Lung microvascular endothelial cell (primary cell): ENCODE measurements at regions not wholly inside any gene's neighbourhood (a gene's known extent, or its start where the extent isn't known, plus 50 kb on each side); places are given as distances from the start of the nearest gene placed in this dataset.
"Not testable (repeated sequence)": the region's sequence is repeated elsewhere in the genome, so short reads cannot be mapped to it uniquely, and the experiment has no call there.

Experiments used
- DNase-seq, 2 donors: peaks; one replicate each; pipeline versions ENCODE4 v3.0.0 to v3.0.0-alpha.2; 2010; ENCODE audit warnings: low read depth in 2 of 2

GRCh38 chr17:63075969-63076368 lies 109.9 kb downstream of the TANC2 start:
- no peak for DNase-seq

DNA sequence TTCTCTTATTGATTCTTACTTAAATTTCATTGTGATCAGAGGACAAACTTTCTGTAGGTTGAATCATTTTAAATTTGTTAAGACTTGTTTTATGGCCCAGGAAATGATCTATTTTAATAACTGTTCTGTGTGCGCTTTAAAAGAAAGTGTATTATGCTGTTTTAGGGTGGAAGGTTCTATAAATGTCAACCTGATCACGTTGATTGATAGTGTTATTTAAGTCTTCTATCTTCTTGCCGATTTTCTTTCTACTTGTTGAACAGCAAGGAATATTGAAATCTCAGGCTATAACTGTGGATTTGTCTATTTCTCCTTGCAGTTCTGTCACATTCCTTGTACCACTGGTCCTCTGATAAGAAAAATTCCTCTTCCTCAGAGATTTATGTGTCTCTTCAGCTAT lies 112.7 kb downstream of the TANC2 start:
- DNase-seq, result no peak

DNA sequence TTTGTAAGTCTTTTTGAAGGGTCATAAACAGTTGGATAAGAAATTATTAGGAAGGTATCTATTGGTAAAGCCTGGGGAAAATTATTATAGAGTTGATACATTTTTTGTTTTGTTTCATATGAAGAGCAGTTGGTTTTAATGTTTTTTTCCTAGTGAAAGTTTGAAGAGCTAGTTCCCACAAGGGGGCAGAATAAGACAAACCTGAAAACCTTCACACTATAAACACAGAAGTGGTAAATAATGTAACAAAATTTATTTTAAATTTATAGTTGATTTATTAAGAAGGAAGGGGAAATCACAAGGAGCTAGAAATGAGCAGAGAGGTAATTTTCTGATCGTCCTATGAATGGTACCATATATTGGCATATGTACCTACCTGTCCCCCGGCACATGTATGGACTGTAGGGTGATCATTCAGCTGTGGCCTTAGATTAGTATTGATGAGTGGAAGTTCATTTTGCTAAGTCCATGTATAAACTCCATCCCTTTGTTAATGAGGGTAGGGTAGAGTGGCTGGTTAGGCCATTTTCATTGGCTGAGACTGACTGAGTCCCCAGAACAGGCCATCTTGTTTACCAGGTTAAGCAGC lies 116.3 kb downstream of the TANC2 start:
- peak; percentile 56 to 63 for DNase-seq

DNA sequence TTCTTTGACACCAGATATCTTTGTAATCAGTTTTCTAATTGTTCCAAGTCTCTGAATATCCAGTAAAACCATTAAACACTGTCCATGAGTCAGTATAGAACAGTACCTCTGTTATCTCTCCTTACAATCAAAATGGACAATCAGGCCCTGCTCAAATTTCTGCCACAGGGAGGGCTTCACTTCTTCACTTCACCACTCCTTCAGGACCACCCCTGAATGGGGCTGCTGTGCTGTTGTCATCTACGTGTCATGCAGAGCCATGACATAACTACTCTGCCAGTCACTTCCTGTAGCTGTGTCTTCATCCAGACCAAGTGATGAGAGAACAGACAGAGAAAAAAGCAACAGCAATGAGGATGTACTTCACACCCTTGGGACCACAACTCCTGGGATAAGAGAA lies 116.9 kb downstream of the TANC2 start:
- DNase-seq, result peak; percentile 8 to 41

DNA sequence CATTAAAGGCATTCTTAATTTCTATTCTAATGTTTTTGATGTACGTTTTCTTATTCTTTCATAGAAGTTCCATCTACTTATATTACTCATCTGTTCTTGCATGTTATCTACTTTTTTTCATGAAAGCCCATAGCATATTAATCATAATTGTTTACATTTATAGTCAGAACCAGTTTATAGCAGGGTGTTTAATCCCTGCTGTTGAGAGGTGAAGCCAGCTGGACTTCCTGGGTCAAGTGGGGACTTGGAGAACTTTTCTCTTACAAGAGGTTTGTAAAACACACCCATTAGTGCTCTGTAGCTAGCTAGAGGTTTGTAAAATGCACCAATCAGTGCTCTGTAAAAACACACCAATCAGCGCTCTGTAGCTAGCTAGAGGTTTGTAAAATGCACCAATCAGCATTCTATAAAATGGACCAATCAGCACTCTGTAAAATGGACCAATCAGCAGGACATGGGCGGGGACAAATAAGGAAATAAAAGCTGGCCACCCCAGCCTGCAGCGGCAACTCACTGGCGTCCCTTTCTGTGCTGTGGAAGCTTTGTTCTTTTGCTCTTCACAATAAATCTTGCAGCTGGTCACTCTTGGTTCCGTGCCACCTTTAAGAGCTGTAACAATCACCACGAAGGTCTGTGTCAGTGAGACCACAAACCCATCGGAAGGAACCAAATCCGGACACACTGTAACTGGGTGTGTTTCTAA lies 120.6 kb downstream of the TANC2 start:
- no peak for DNase-seq

DNA sequence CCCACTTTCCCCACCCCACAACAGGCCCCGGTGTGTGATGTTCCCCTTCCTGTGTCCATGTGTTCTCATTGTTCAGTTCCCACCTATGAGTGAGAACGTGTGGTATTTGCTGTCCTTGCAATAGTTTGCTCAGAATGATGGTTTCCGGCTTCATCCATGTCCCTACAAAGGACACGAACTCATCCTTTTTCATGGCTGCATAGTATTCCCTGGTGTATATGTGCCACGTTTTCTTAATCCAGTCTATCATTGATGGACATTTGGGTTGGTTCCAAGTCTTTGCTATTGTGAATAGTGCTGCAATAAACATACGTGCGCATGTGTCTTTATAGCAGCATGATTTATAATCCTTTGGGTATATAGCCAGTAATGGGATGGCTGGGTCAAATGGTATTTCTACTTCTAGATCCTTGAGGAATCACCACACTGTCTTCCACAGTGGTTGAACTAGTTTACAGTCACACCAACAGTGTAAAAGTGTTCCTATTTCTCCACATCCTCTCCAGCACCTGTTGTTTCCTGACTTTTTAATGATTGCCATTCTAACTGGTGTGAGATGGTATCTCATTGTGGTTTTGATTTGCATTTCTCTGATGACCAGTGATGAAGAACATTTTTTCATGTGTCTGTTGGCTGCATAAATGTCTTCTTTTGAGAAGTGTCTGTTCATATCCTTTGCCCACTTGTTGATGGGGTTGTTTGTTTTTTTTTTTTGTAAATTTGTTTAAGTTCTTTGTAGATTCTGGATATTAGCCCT lies 124.5 kb downstream of the TANC2 start:
- not testable (repeated sequence) for DNase-seq

DNA sequence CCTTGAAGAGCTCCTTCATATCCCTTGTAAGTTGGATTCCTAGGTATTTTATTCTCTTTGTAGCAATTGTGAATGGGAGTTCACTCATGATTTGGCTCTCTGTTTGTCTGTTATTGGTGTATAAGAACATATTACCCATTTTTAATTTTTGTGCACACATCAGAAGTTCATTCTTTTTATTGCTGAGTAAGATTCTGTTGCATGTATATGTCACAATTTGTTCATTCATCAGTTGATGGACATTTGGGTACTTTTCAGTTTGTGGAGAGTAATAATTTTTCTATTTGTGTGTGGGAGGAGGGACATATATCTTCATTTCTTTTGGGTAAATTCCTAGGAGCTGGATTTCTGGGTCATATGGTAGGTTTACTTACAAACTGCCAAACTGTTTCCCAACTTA lies 125.9 kb downstream of the TANC2 start:
- DNase-seq, result not testable (repeated sequence)

GRCh38 chr17:63094631-63095030 lies 128.6 kb downstream of the TANC2 start:
- DNase-seq, result no peak

DNA sequence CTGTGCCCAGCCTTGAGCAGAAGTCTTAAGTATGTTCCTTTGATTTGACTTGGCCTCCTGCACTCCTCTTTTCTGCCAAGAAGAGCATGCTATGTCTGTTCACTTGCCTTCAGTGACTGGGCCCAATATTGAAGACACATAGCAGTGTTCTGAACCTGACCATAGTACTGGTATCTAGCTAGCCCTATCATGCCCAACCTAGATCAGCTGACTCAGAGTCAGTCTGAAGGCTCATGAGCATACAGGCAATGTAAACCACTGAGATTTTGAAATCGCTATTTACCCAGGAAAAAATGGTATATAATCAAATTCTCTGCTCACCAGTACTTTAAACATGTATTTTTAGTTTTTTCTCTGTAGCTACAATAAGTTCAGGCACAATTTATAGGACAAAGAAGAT lies 129.4 kb downstream of the TANC2 start:
- DNase-seq, result no peak

DNA sequence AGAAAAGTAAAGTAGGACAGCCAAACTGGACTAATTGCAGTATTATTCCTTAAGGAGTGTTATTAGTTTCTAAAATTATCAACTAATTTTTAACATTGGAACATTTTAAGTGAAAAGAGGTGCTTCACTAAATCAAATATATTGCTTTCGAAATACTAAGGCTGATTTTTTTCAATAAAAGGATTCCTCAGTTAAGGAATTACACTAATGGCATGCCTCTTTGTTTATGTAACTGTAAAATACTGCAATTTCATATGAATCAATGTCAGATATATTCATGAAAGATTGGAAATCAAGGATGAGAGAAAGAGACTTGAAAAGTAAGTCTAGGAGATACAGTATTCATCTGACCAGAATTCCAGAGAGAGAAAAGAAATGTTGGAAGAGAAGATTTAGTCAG lies 129.8 kb downstream of the TANC2 start:
- no peak for DNase-seq

DNA sequence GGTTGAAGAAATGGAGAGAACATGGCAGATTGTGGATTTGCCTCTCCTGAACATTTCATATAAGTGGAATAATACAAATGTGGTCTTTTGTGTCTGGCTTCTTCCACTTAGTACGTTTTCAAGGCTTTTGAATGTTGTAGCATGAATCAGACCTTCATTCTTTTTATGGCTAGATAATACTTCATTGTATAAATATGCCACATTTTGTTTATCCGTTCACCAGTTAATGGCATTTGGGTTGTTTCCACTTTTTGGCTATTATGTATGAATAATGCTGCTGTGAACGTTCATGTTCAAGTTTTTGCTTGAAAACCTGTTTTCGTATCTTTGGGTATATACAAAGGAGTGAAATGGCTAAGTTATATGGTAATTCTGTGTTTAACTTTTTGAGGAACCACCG lies 130.4 kb downstream of the TANC2 start:
- no peak for DNase-seq

DNA sequence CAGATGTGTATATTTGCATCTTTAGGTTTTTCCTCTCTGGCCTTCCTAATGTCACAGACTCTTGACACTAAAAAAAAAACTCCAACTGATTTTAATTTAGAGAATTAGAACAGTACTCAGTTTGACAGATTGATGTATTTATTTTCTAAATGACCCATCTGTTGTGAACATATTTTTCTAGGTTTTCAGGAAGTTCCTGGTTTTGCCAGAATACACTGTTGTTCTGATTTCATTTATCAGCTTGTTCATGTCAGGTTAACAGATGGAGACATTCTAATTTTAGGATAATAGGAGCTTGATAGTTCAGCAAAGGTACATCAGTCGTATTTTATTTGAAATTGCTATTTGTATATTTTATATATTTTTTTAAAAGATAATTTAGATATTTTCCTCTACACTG lies 133.4 kb downstream of the TANC2 start:
- DNase-seq, result peak in 1 of 2 donors; percentile 10

DNA sequence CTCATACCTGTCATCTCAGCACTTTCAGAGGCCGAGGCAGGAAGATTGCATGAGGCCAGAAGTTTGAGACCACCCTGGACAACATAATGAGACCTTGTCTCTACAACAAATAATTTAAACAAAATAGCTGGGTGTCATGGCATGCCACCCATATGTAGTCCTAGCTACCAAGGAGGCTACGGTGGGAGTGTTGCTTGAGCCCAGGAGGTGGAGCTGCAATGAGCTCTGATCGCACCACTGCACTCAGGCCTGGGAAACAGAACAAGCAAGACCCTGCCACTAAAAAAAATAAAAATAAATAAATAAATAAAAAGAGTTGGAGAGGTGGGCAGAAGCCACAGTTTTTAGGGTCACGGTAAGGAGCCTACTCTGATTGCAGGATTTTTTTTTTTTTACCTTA lies 136.0 kb downstream of the TANC2 start:
- DNase-seq, result no peak

DNA sequence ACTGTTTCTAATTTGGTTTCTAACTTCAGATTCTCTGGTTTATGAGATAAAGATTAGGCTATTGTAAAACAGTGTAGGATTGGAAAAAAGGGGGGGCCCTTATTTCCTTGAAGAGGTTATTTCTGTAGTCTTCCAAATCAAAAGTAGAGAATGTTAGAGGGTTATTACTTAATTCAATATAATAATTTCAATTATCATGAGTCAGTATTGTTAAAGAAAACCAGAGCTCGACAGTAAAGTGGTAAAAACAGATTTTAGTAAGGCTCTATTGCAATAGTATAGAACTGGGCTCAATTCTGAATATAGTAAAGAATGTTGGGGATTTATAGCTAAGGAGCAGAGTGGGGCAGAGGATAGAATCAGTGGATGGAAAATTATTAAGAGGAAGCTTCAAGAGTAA lies 140.0 kb downstream of the TANC2 start:
- no peak for DNase-seq

DNA sequence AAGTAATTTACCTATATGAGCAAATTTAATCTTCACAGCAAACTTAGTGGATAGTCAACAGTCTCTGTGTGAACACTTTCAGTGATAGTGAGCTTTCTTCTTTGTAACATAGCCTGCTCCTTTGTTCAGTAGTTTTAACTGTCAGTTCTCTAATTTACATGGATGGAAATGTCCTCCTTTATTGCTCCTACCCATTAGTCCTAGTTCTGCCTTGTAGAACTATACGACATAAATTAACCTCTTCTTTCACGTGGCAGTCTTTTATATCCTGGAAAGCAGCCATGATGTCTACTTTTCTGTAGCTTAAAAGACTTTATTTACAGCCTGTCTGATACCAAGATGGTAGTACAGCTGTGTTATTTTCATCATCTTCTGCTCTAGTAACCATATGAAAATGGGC lies 143.6 kb downstream of the TANC2 start:
- DNase-seq, result no peak

DNA sequence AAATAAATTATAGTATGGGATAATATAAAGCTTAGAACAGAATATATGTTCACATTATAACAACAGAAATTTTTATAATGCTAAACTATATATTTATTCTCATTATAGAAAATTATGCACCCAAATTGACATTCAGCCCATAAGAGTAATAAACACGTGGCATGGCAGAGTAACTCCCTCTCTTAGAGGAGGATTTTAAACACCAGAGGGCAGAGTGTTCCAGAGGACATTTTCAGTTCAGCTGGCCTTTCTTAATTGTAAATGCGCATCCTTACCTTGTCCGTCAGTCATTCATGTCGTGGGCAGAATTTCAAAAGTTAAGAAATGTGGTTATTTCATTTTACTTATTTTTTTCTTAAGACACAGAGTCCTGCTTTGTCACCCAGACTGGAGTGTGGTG lies 147.1 kb downstream of the TANC2 start:
- peak; percentile 6 to 19 for DNase-seq

DNA sequence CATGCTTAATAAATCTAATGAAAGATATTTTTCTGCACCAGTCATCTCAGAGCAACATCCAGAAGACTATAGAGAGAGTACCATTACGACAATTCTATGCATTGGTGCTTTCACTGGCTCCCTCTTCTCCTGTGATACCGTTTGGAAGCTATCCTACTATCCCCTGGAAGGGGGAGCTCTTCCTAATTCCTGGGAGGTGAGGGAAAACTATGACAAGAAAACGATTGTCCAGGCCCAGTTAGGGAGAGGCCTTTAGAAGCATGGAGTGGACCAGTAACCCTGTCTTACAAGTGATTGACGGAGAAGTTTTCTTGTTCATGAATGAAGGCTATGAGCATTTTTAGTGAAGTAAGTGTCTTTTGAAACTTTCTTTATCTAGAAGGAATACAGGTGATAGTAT lies 150.2 kb downstream of the TANC2 start:
- DNase-seq, result no peak

DNA sequence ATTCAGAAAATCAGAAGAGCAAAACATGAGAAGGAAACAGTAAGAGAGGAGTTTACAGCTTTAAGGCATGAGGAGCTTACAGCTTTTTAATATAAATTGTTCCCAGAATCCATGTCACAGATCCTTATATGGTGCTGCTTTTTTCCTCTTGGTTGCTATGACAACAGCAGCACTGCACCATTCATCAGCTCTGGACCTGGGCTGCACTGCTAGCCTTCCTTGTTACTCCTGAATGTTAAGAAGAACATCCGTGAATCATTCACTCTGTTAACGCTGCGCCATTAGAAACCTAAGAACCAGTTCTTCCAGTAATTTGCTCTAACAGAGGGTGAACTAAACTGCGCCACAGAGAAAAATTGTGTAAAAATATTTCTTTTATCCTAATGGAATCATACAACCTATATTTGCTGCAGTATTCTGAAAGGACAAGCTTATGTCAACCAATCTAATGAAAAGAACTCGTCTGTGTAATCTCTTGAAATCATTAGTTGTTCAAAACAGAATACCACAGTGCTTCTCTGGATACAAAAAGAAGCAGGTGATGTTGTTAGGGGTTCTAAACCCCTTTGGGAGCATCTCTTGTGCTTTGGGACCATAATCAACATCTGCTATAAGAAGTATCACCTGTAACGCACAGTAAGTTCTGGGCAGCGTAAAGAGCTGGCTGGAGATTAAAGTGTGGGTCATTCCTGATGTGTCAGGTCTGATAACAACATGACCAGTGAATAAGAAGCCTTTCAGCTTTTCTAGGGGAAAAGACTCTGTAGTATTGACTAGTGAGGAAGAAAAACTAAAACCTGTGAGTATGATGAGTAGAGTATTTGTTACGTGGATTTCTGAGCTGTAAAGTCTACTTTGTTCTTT lies 151.2 kb downstream of the TANC2 start:
- DNase-seq, result peak; percentile 23 to 26

DNA sequence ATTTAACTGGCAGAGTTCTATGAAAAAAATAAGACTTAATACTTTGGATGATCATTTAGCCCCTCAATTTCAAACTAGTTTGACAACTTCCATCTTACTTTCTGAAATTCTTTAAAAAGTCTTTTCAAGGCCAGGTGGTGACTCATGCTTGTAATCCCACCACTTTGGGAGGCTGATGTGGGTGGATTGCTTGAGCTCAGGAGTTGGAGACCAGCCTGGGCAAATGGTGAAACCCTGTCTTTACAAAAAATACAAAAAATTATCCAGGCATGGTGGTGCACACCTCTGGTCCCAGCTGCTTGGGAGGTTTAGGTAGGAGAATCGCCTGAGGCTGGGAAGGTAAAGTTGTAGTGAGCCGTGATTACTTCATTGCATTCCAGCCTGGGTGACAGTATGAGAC lies 154.4 kb downstream of the TANC2 start:
- DNase-seq, result no peak

- no peak for DNase-seq
Observed at GRCh38 chr17:63124536-63124935, 158.5 kb downstream of the TANC2 start.

DNA sequence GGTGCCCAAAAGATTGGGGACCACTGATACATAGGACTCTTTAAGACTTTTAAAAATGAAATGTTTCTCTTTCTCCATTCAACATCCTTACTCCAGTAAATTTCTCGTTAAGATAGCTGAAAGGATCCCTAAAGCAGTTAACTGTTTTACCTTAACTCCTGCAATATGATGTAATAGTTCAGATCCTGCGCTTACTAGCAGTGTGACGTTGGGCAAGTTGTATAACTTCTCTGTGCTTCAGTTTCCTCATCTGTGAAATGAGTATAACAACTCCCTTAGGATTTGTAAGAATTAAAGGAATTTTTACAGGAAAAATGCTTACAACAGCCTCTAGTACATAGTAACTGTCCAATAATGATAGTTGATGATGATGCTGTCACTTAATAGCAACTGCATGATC lies 158.9 kb downstream of the TANC2 start:
- no peak for DNase-seq

DNA sequence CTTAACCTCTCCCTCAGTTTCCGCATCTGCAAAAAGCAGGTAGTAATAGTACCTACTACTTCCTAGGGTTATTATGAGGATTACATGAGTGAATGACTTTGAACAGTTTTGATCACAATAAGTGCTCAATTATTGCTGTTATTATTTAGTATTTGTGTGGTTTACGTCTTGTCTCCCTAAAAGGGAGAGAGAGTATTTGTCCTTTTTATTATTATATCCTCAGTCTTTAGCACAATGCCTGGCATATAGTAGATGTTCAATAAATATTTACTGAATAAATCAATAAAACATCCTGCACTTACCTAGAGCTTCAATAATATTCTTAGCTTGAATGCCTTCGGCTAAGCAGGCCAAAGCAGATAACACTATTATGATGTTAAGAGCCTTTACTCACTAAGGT lies 160.0 kb downstream of the TANC2 start:
- DNase-seq, result no peak
